Adipocyte (in vitro differentiated cells): ENCODE measurements at regions not wholly inside any gene's neighbourhood (a gene's known extent, or its start where the extent isn't known, plus 50 kb on each side); places are given as distances from the start of the nearest gene placed in this dataset.
A peak's percentile ranks its signal among the peaks of the same experiment; 100 is the strongest.

Experiments
- DNase-seq: peaks from one replicate; pipeline ENCODE4 v3.0.0-alpha.2; 2015; ENCODE audit warnings: low read depth
- H3K27me3 ChIP-seq: replicated peaks from 2 replicates; pipeline ENCODE4 v1.7.0; 2013; ENCODE audit warnings: mild to moderate bottlenecking, low read length, moderate library complexity; ENCODE audit not compliant: control insufficient read depth, insufficient read depth
- H3K36me3 ChIP-seq: 2 replicates; pipeline ENCODE4 v1.7.0; 2013; ENCODE audit warnings: low read length, mild to moderate bottlenecking, moderate library complexity; ENCODE audit not compliant: control insufficient read depth, insufficient read depth, severe bottlenecking
- H3K4me1 ChIP-seq: 2 replicates; pipeline ENCODE4 v1.7.0; 2013; ENCODE audit warnings: mild to moderate bottlenecking, low read length, moderate library complexity; ENCODE audit not compliant: control insufficient read depth, insufficient read depth
- H3K4me3 ChIP-seq: 2 replicates; pipeline ENCODE4 v1.7.0; 2013; ENCODE audit warnings: mild to moderate bottlenecking, low read length, moderate library complexity
- H3K9ac ChIP-seq: 2 replicates; pipeline ENCODE4 v1.7.0; 2013; ENCODE audit warnings: mild to moderate bottlenecking, low read length, moderate library complexity
- H3K9me3 ChIP-seq: 2 replicates; pipeline ENCODE4 v1.7.0; 2013; ENCODE audit warnings: mild to moderate bottlenecking, low read length, moderate library complexity; ENCODE audit not compliant: control insufficient read depth

GRCh38 chr2:106631281-106631680, 144.1 kb downstream of the CD8B2 start:
- Histone ChIP-seq H3K27me3 (no peaks in the 10 kb centered on the region), H3K36me3 (no peaks in the 10 kb centered on the region), H3K4me1 (no peaks in the 10 kb centered on the region), H3K4me3 (no peak overlapping the region), H3K9me3 (peaks cover 11% of the 10 kb centered on the region), H3K9ac (no peak overlapping the region)
- no peak for DNase-seq

- no peak overlapping the region for H3K9ac ChIP-seq
- no peak overlapping the region for H3K4me3 ChIP-seq
- no peaks in the 10 kb centered on the region for H3K4me1 ChIP-seq
- no peaks in the 10 kb centered on the region for H3K27me3 ChIP-seq
- H3K36me3 ChIP-seq, result no peaks in the 10 kb centered on the region
- no peaks in the 10 kb centered on the region for H3K9me3 ChIP-seq
- DNase-seq, result peak; percentile 77
Observed at GRCh38 chr2:106638043-106638442, 150.9 kb downstream of the CD8B2 start.

GRCh38 chr2:106638580-106638979, 151.4 kb downstream of the CD8B2 start:
- no peak for DNase-seq
- H3K9me3 ChIP-seq, result no peaks in the 10 kb centered on the region
- H3K27me3 ChIP-seq, result no peaks in the 10 kb centered on the region
- H3K4me3 ChIP-seq, result no peak overlapping the region
- H3K4me1 ChIP-seq, result no peaks in the 10 kb centered on the region
- H3K36me3 ChIP-seq, result no peaks in the 10 kb centered on the region
- no peak overlapping the region for H3K9ac ChIP-seq

- no peaks in the 10 kb centered on the region for H3K36me3 ChIP-seq
- H3K4me1 ChIP-seq, result no peaks in the 10 kb centered on the region
- H3K9me3 ChIP-seq, result no peaks in the 10 kb centered on the region
- H3K9ac ChIP-seq, result no peak overlapping the region
- no peak overlapping the region for H3K4me3 ChIP-seq
- peak; percentile 32 for DNase-seq
- H3K27me3 ChIP-seq, result no peaks in the 10 kb centered on the region
Observed at GRCh38 chr2:106642679-106643078, 155.5 kb downstream of the CD8B2 start.

- H3K27me3 ChIP-seq, result no peaks in the 10 kb centered on the region
- H3K9ac ChIP-seq, result no peak overlapping the region
- H3K4me3 ChIP-seq, result no peak overlapping the region
- H3K4me1 ChIP-seq, result no peaks in the 10 kb centered on the region
- no peaks in the 10 kb centered on the region for H3K9me3 ChIP-seq
- DNase-seq, result no peak
- H3K36me3 ChIP-seq, result no peaks in the 10 kb centered on the region
Observed at GRCh38 chr2:106644623-106645022, 157.5 kb downstream of the CD8B2 start.

GRCh38 chr2:106646605-106647004, 159.4 kb downstream of the CD8B2 start:
- no peaks in the 10 kb centered on the region for H3K4me1 ChIP-seq
- DNase-seq, result no peak
- no peaks in the 10 kb centered on the region for H3K27me3 ChIP-seq
- no peak overlapping the region for H3K9ac ChIP-seq
- no peaks in the 10 kb centered on the region for H3K36me3 ChIP-seq
- H3K4me3 ChIP-seq, result no peak overlapping the region
- H3K9me3 ChIP-seq, result no peaks in the 10 kb centered on the region

- Histone ChIP-seq H3K9ac (no peak overlapping the region), H3K4me3 (no peak overlapping the region), H3K36me3 (no peaks in the 10 kb centered on the region), H3K4me1 (no peaks in the 10 kb centered on the region), H3K27me3 (no peaks in the 10 kb centered on the region), H3K9me3 (no peaks in the 10 kb centered on the region)
- peak; percentile 28 for DNase-seq
Observed at GRCh38 chr2:106649306-106649705, 162.1 kb downstream of the CD8B2 start.

GRCh38 chr2:106653465-106653864, 166.3 kb downstream of the CD8B2 start:
- Histone ChIP-seq H3K4me1 (no peaks in the 10 kb centered on the region), H3K36me3 (no peaks in the 10 kb centered on the region), H3K27me3 (no peaks in the 10 kb centered on the region), H3K4me3 (no peak overlapping the region), H3K9me3 (peaks cover 4% of the 10 kb centered on the region), H3K9ac (no peak overlapping the region)
- DNase-seq, result no peak

- Histone ChIP-seq H3K9me3 (peaks cover 4% of the 10 kb centered on the region), H3K36me3 (no peaks in the 10 kb centered on the region)
Observed at GRCh38 chr2:106658616-106659015, 171.5 kb downstream of the CD8B2 start.

GRCh38 chr2:106664669-106665068, 177.5 kb downstream of the CD8B2 start:
- no peak for DNase-seq
- Histone ChIP-seq H3K4me3 (no peak overlapping the region), H3K36me3 (no peaks in the 10 kb centered on the region), H3K9ac (no peak overlapping the region), H3K9me3 (peaks cover 2% of the 10 kb centered on the region), H3K4me1 (no peaks in the 10 kb centered on the region), H3K27me3 (no peaks in the 10 kb centered on the region)

More at GRCh38 chr2:106658616-106659015, 171.5 kb downstream of the CD8B2 start:
- Histone ChIP-seq H3K4me1 (no peaks in the 10 kb centered on the region), H3K4me3 (no peak overlapping the region), H3K27me3 (no peaks in the 10 kb centered on the region), H3K9ac (no peak overlapping the region)
- no peak for DNase-seq

GRCh38 chr2:106667478-106668070, 180.4 kb downstream of the CD8B2 start:
- Histone ChIP-seq H3K9me3 (peaks cover 15% of the 10 kb centered on the region), H3K27me3 (no peaks in the 10 kb centered on the region), H3K4me3 (no peak overlapping the region), H3K9ac (no peak overlapping the region), H3K4me1 (no peaks in the 10 kb centered on the region), H3K36me3 (no peaks in the 10 kb centered on the region)
- DNase-seq, result no peak
